ENCODE measurements at regions not wholly inside any gene's neighbourhood (a gene's known extent, or its start where the extent isn't known, plus 50 kb on each side); places are given as distances from the start of the nearest gene placed in this dataset.

GRCh38 chr13:67763984-67764383, 533.8 kb upstream of the PCDH9 start:
- TF ChIP-seq CTCF (IDR thresholded peaks at IDR 0.05 in 8 of 11, conservative IDR thresholded peaks at IDR 0.05 in 3 of 11) (no peak), POLR2A (IDR thresholded peaks at IDR 0.05) (no peak)

All from spleen (tissue), 7 donors.